ENCODE measurements at regions not wholly inside any gene's neighbourhood (a gene's known extent, or its start where the extent isn't known, plus 50 kb on each side); places are given as distances from the start of the nearest gene placed in this dataset.

GRCh38 chr11:15723966-15724365, 609.2 kb downstream of the INSC start:
- TF ChIP-seq, protein P1, sequence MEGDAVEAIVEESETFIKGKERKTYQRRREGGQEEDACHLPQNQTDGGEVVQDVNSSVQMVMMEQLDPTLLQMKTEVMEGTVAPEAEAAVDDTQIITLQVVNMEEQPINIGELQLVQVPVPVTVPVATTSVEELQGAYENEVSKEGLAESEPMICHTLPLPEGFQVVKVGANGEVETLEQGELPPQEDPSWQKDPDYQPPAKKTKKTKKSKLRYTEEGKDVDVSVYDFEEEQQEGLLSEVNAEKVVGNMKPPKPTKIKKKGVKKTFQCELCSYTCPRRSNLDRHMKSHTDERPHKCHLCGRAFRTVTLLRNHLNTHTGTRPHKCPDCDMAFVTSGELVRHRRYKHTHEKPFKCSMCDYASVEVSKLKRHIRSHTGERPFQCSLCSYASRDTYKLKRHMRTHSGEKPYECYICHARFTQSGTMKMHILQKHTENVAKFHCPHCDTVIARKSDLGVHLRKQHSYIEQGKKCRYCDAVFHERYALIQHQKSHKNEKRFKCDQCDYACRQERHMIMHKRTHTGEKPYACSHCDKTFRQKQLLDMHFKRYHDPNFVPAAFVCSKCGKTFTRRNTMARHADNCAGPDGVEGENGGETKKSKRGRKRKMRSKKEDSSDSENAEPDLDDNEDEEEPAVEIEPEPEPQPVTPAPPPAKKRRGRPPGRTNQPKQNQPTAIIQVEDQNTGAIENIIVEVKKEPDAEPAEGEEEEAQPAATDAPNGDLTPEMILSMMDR (conservative IDR thresholded peaks at IDR 0.05; ENCODE audit: low read depth, low read length): no peak
- TF ChIP-seq EZH2 (IDR thresholded peaks at IDR 0.05; ENCODE audit: borderline replicate concordance, low read depth, low read length, poor library complexity, severe bottlenecking): no peak
